ENCODE measurements at regions not wholly inside any gene's neighbourhood (a gene's known extent, or its start where the extent isn't known, plus 50 kb on each side); places are given as distances from the start of the nearest gene placed in this dataset.
"Not testable (repeated sequence)": the region's sequence is repeated elsewhere in the genome, so short reads cannot be mapped to it uniquely, and the experiment has no call there.

GRCh38 chr1:194846488-194846887, 1660.1 kb upstream of the B3GALT2 start:
- POLR2A ChIA-PET = no interaction called here
- CTCF ChIA-PET = no interaction called here
- TF ChIP-seq, protein P1, sequence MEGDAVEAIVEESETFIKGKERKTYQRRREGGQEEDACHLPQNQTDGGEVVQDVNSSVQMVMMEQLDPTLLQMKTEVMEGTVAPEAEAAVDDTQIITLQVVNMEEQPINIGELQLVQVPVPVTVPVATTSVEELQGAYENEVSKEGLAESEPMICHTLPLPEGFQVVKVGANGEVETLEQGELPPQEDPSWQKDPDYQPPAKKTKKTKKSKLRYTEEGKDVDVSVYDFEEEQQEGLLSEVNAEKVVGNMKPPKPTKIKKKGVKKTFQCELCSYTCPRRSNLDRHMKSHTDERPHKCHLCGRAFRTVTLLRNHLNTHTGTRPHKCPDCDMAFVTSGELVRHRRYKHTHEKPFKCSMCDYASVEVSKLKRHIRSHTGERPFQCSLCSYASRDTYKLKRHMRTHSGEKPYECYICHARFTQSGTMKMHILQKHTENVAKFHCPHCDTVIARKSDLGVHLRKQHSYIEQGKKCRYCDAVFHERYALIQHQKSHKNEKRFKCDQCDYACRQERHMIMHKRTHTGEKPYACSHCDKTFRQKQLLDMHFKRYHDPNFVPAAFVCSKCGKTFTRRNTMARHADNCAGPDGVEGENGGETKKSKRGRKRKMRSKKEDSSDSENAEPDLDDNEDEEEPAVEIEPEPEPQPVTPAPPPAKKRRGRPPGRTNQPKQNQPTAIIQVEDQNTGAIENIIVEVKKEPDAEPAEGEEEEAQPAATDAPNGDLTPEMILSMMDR (IDR thresholded peaks at IDR 0.05; ENCODE audit: control extremely low read depth, extremely low read depth, low read depth, missing control alignments) = no peak
- DNase-seq (ENCODE audit: extremely low spot score) = no peak

GRCh38 chr1:194843077-194843476, 1656.7 kb upstream of the B3GALT2 start:
- no peak for DNase-seq (ENCODE audit: extremely low spot score)
- ChIA-PET CTCF (interaction anchor here (1.3 kb wide), 1 partner anchor 14 kb away, joined by 3 read pairs; no protein-coding TSS in a partner anchor), POLR2A (no interaction called here)
- TF ChIP-seq, protein P1 (IDR thresholded peaks at IDR 0.05; ENCODE audit: control extremely low read depth, extremely low read depth, low read depth, missing control alignments) = no peak

DNA sequence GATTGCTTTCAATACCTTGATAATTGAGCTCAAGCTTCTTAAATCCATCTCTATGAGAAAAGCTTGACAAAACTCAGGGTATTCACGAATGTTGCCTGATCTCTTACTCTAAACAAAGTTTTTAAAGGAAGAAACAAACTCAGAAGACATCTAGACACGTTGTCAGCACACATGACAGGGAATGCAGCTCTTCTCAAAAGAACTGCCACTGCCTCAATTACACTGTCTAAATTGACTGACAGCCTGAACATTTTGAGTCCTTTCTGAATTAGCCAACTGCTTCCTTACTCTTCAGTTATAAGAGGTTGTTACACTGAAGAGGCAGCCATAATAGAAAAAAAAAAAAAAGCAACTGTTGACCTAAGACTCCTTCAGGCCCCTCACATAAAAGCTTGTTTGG, 1646.7 kb upstream of the B3GALT2 start:
- ChIA-PET POLR2A (no interaction called here), CTCF (interaction anchor here (1.2 kb wide), 1 partner anchor 8 kb away, joined by 4 read pairs; no protein-coding TSS in a partner anchor)
- DNase-seq (ENCODE audit: extremely low spot score) = no peak
- TF ChIP-seq, protein P1 (IDR thresholded peaks at IDR 0.05; ENCODE audit: control extremely low read depth, extremely low read depth, low read depth, missing control alignments) = no peak

- DNase-seq (ENCODE audit: extremely low spot score); CTCF ChIA-PET; POLR2A ChIA-PET: not testable (repeated sequence)
Measured at GRCh38 chr1:194831595-194831994, 1645.2 kb upstream of the B3GALT2 start.

DNA sequence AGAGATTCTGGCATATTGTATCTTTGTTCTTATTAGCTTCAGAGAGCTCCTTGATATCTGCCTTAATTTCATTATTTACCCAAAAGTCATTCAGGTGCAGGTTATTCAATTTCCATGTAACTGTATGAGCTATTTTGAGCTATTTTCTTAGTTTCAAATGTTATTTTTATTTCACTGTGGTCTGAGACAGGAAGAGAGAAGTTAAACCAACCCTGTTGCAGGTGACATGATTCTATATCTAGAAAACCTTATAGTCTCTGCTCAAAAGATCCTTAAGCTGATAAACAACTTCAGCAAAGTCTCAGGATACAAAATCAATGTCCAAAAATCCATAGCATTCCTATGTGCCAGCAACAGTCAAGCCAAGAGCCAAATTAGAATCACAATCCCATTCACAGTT, 1644.0 kb upstream of the B3GALT2 start:
- POLR2A ChIA-PET = interaction anchor here (0.6 kb wide), 1 partner anchor 110 kb away, joined by 4 read pairs; no protein-coding TSS in a partner anchor
- TF ChIP-seq, protein P1 (IDR thresholded peaks at IDR 0.05; ENCODE audit: control extremely low read depth, extremely low read depth, low read depth, missing control alignments) = no peak
- CTCF ChIA-PET = interaction anchor here (0.8 to 1.7 kb wide), 4 partner anchors 11 to 49 kb away, joined by 3 to 4 read pairs (median 3); no protein-coding TSS in a partner anchor
- no peak for DNase-seq (ENCODE audit: extremely low spot score)

DNA sequence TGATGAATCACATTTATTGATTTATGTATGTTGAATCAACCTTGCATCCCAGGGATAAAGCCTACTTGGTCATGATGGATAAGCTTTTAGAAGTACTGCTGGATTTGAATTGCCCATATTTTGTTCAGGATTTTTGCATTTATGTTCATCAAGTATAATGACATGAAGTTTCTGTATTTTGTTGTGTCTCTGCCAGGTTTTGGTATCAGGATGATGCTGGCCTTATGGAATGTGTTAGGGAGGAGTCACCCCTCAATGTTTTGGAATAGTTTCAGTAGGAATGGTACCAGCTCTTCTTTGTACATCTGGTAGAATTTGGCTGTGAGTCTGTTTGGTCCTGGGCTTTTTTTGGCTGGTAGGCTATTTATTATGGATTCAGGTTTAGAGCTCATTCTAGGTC, 1643.1 kb upstream of the B3GALT2 start:
- TF ChIP-seq, protein P1 (IDR thresholded peaks at IDR 0.05; ENCODE audit: control extremely low read depth, extremely low read depth, low read depth, missing control alignments) = no peak
- POLR2A ChIA-PET = no interaction called here
- CTCF ChIA-PET = interaction anchor here (1.2 to 1.7 kb wide), 2 partner anchors 14 to 48 kb away, joined by 3 to 4 read pairs; no protein-coding TSS in a partner anchor
- DNase-seq (ENCODE audit: extremely low spot score) = no peak

- ChIA-PET CTCF (no interaction called here), POLR2A (no interaction called here)
- no peak for DNase-seq (ENCODE audit: extremely low spot score)
- TF ChIP-seq, protein P1 (IDR thresholded peaks at IDR 0.05; ENCODE audit: control extremely low read depth, extremely low read depth, low read depth, missing control alignments) = no peak
Measured at GRCh38 chr1:194825382-194825781, 1639.0 kb upstream of the B3GALT2 start.

Data from GM10248 (cell line).